ENCODE measurements at regions not wholly inside any gene's neighbourhood (a gene's known extent, or its start where the extent isn't known, plus 50 kb on each side); places are given as distances from the start of the nearest gene placed in this dataset.

- DNase-seq (ENCODE audit: low spot score) = no peak
- Histone ChIP-seq H3K4me3 (ENCODE audit: low read depth in 1 of 3, low read length in 3 of 3) (no peak overlapping the region), H3K27me3 (ENCODE audit: control insufficient read depth in 4 of 4, insufficient read depth in 4 of 4, low read length in 3 of 4) (no peaks in the 10 kb centered on the region), H3K36me3 (ENCODE audit: control insufficient read depth in 4 of 4, insufficient read depth in 3 of 4, low read depth in 1 of 4, low read length in 3 of 4) (no peaks in the 10 kb centered on the region), H3K4me1 (ENCODE audit: control insufficient read depth in 4 of 4, insufficient read depth in 4 of 4, low read length in 3 of 4) (no peaks in the 10 kb centered on the region), H3K9ac (ENCODE audit: low read depth in 1 of 2, low read length in 2 of 2) (no peak overlapping the region), H3K9me3 (ENCODE audit: control insufficient read depth in 4 of 4, low read length in 3 of 4) (no peaks in the 10 kb centered on the region), H3K27ac (ENCODE audit: low read depth in 1 of 2, low read length in 2 of 2) (no peak overlapping the region)
- 24% methylated on average over 4 of the region's 4 CpGs for WGBS
- TF ChIP-seq FOXA1 (IDR thresholded peaks at IDR 0.05) = no peak
- no peak for TF ChIP-seq ATF3 (IDR thresholded peaks at IDR 0.05)
- TF ChIP-seq TAF1 (conservative IDR thresholded peaks at IDR 0.05) = no peak
- TF ChIP-seq ZBTB33 (IDR thresholded peaks at IDR 0.05) = no peak
- TF ChIP-seq GABPA (IDR thresholded peaks at IDR 0.05 in 1 of 2, conservative IDR thresholded peaks at IDR 0.05 in 1 of 2) = no peak
- no peak for TF ChIP-seq MAX (IDR thresholded peaks at IDR 0.05)
- TF ChIP-seq NR2F2 (IDR thresholded peaks at IDR 0.05) = no peak
Observed at GRCh38 chr5:98593418-98593817, 180.0 kb upstream of the RGMB start.

- no peak overlapping the region for H3K27ac ChIP-seq (ENCODE audit: low read depth in 1 of 2, low read length in 2 of 2)
- no peaks in the 10 kb centered on the region for H3K27me3 ChIP-seq (ENCODE audit: control insufficient read depth in 4 of 4, insufficient read depth in 4 of 4, low read length in 3 of 4)
- no peak overlapping the region for H3K9ac ChIP-seq (ENCODE audit: low read depth in 1 of 2, low read length in 2 of 2)
- no peaks in the 10 kb centered on the region for H3K4me1 ChIP-seq (ENCODE audit: control insufficient read depth in 4 of 4, insufficient read depth in 4 of 4, low read length in 3 of 4)
- no peak overlapping the region for H3K4me3 ChIP-seq (ENCODE audit: low read depth in 1 of 3, low read length in 3 of 3)
- no peaks in the 10 kb centered on the region for H3K9me3 ChIP-seq (ENCODE audit: control insufficient read depth in 4 of 4, low read length in 3 of 4)
- H3K36me3 ChIP-seq (ENCODE audit: control insufficient read depth in 4 of 4, insufficient read depth in 3 of 4, low read depth in 1 of 4, low read length in 3 of 4) = no peaks in the 10 kb centered on the region
- WGBS = 62% methylated on average over 4 of the region's 4 CpGs
- TF ChIP-seq ATF3 (IDR thresholded peaks at IDR 0.05) (no peak), GABPA (IDR thresholded peaks at IDR 0.05 in 1 of 2, conservative IDR thresholded peaks at IDR 0.05 in 1 of 2) (no peak), RAD21 (IDR thresholded peaks at IDR 0.05) (no peak), JUND (IDR thresholded peaks at IDR 0.05) (no peak), REST (IDR thresholded peaks at IDR 0.05) (no peak), HNF4A (conservative IDR thresholded peaks at IDR 0.05) (no peak), ZBTB33 (IDR thresholded peaks at IDR 0.05) (no peak), YY1 (IDR thresholded peaks at IDR 0.05) (no peak), RXRA (IDR thresholded peaks at IDR 0.05) (no peak), TAF1 (conservative IDR thresholded peaks at IDR 0.05) (no peak), CTCF (IDR thresholded peaks at IDR 0.05; ENCODE audit: low read depth, low read length, missing input control) (no peak), EGR1 (IDR thresholded peaks at IDR 0.05; ENCODE audit: low read depth in 2 of 2) (no peak), FOXA2 (IDR thresholded peaks at IDR 0.05) (no peak), SP1 (IDR thresholded peaks at IDR 0.05) (no peak), NR2F2 (IDR thresholded peaks at IDR 0.05) (no peak), FOXA1 (IDR thresholded peaks at IDR 0.05) (no peak), HNF4G (IDR thresholded peaks at IDR 0.05) (no peak)
- DNase-seq (ENCODE audit: low spot score) = no peak
Observed at GRCh38 chr5:98594098-98594497, 179.4 kb upstream of the RGMB start.

Data from liver (tissue), 8 donors.